WTC11 (cell line): ENCODE measurements at regions not wholly inside any gene's neighbourhood (a gene's known extent, or its start where the extent isn't known, plus 50 kb on each side); places are given as distances from the start of the nearest gene placed in this dataset.

Source experiments
- ATAC-seq: fragments of 200-7000 bp; cut with Tn5 transposase; 2 replicates; pipeline ENCODE4 v1.10.0; 2021; ENCODE audit warnings: mild to moderate bottlenecking, moderate library complexity
- CTCF ChIA-PET: fragments of 300-600 bp; sonication (Branson Sonifier 250); formaldehyde crosslinking; loops from one replicate; lab custom pipeline; 2021; ENCODE audit warnings: antibody characterized with exemption; lab: Charles Lee
- POLR2A ChIA-PET: fragments of 350-600 bp; sonication (Branson Sonifier 250); formaldehyde crosslinking; loops from one replicate; lab custom pipeline; 2021; ENCODE audit warnings: antibody characterized with exemption; lab: Charles Lee
- DNase-seq: peaks from one replicate; pipeline ENCODE4 v3.0.0; 2021; ENCODE audit warnings: low spot score
- H3K27ac Mint-ChIP-seq: 2 replicates; pipeline ENCODE4 v1.8.0; 2021; ENCODE audit warnings: mixed read lengths
- H3K27me3 Mint-ChIP-seq: 2 replicates; pipeline ENCODE4 v1.8.0; 2021; ENCODE audit warnings: low read depth, mild to moderate bottlenecking, moderate library complexity, mixed read lengths
- H3K36me3 Mint-ChIP-seq: 2 replicates; pipeline ENCODE4 v1.8.0; 2021; ENCODE audit warnings: mixed read lengths
- H3K4me1 Mint-ChIP-seq: 2 replicates; pipeline ENCODE4 v1.8.0; 2022; ENCODE audit warnings: mixed read lengths
- H3K4me3 Mint-ChIP-seq: 2 replicates; pipeline ENCODE4 v1.8.0; 2021; ENCODE audit warnings: mild to moderate bottlenecking, moderate library complexity, mixed read lengths
- H3K9me3 Mint-ChIP-seq: 2 replicates; pipeline ENCODE4 v1.8.0; 2021; ENCODE audit warnings: mixed read lengths
- JUN ChIP-seq: sonication (generic); formaldehyde crosslinking; IDR thresholded peaks from 2 replicates; pipeline ENCODE4 v1.8.0; 2023; ENCODE audit warnings: mild to moderate bottlenecking, missing genetic modification reagents
- TEAD1 ChIP-seq: sonication (generic); formaldehyde crosslinking; IDR thresholded peaks from 2 replicates; pipeline ENCODE4 v1.8.0; 2022; ENCODE audit warnings: mild to moderate bottlenecking, missing genetic modification reagents
- ZNF219 ChIP-seq: sonication (generic); formaldehyde crosslinking; IDR thresholded peaks from 2 replicates; pipeline ENCODE4 v1.8.0; 2023; ENCODE audit warnings: missing genetic modification reagents, mild to moderate bottlenecking, borderline replicate concordance
- ZNF317 ChIP-seq: sonication (generic); formaldehyde crosslinking; IDR thresholded peaks from 2 replicates; pipeline ENCODE4 v1.8.1; 2023; ENCODE audit warnings: low read depth, mild to moderate bottlenecking, moderate library complexity, missing genetic modification reagents, borderline replicate concordance
- TF ChIP-seq, protein P1 (sequence below): sonication (generic); formaldehyde crosslinking; IDR thresholded peaks from 2 replicates; pipeline ENCODE4 v1.8.0; 2022; ENCODE audit warnings: mild to moderate bottlenecking, missing genetic modification reagents
- TF ChIP-seq, protein P2 (sequence below): fragments of 250-450 bp; sonication (Bioruptor Pico); IDR thresholded peaks from 2 replicates; pipeline ENCODE4 v1.9.0; 2021; ENCODE audit warnings: mild to moderate bottlenecking
- TF ChIP-seq, protein P3 (sequence below): sonication (generic); formaldehyde crosslinking; IDR thresholded peaks from 2 replicates; pipeline ENCODE4 v1.8.1; 2023; ENCODE audit warnings: mild to moderate bottlenecking, missing genetic modification reagents
- TF ChIP-seq, protein P4 (sequence below): sonication (generic); formaldehyde crosslinking; IDR thresholded peaks from 2 replicates; pipeline ENCODE4 v1.8.0; 2022; ENCODE audit warnings: mild to moderate bottlenecking, missing genetic modification reagents

DNA sequence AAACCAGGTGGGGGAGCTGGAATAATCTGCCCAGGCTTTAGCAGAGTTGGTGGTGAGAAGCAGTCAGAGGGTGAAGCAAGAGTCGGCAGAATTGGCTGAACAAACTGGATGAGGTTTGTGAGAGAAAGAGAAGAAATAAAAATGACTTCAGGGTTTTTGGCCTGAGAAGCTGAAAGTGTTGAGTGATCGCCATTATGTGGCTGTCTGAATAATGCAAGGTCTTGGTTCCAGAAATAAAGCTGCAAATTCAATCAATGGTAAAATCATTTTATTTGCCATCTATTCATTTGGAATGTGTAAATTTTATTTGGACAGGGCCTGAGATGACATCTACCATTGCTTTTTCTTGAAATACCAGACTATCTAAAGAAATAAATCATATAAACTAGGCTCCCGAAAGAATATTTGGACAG is 50.4 kb upstream of the DAB2 start:
- H3K4me3 Mint-ChIP-seq: no peak overlapping the region
- H3K27ac Mint-ChIP-seq: no peak overlapping the region
- no peak for TF ChIP-seq TEAD1 (CRISPR knock-in tag)
- TF ChIP-seq, protein P1, sequence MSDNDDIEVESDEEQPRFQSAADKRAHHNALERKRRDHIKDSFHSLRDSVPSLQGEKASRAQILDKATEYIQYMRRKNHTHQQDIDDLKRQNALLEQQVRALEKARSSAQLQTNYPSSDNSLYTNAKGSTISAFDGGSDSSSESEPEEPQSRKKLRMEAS (CRISPR knock-in tag): no peak
- TF ChIP-seq, protein P2, sequence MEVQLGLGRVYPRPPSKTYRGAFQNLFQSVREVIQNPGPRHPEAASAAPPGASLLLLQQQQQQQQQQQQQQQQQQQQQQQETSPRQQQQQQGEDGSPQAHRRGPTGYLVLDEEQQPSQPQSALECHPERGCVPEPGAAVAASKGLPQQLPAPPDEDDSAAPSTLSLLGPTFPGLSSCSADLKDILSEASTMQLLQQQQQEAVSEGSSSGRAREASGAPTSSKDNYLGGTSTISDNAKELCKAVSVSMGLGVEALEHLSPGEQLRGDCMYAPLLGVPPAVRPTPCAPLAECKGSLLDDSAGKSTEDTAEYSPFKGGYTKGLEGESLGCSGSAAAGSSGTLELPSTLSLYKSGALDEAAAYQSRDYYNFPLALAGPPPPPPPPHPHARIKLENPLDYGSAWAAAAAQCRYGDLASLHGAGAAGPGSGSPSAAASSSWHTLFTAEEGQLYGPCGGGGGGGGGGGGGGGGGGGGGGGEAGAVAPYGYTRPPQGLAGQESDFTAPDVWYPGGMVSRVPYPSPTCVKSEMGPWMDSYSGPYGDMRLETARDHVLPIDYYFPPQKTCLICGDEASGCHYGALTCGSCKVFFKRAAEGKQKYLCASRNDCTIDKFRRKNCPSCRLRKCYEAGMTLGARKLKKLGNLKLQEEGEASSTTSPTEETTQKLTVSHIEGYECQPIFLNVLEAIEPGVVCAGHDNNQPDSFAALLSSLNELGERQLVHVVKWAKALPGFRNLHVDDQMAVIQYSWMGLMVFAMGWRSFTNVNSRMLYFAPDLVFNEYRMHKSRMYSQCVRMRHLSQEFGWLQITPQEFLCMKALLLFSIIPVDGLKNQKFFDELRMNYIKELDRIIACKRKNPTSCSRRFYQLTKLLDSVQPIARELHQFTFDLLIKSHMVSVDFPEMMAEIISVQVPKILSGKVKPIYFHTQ (CRISPR knock-in tag): no peak
- no peak for TF ChIP-seq JUN (CRISPR knock-in tag)
- TF ChIP-seq, protein P3, sequence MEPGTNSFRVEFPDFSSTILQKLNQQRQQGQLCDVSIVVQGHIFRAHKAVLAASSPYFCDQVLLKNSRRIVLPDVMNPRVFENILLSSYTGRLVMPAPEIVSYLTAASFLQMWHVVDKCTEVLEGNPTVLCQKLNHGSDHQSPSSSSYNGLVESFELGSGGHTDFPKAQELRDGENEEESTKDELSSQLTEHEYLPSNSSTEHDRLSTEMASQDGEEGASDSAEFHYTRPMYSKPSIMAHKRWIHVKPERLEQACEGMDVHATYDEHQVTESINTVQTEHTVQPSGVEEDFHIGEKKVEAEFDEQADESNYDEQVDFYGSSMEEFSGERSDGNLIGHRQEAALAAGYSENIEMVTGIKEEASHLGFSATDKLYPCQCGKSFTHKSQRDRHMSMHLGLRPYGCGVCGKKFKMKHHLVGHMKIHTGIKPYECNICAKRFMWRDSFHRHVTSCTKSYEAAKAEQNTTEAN (CRISPR knock-in tag): no peak
- TF ChIP-seq, protein P4, sequence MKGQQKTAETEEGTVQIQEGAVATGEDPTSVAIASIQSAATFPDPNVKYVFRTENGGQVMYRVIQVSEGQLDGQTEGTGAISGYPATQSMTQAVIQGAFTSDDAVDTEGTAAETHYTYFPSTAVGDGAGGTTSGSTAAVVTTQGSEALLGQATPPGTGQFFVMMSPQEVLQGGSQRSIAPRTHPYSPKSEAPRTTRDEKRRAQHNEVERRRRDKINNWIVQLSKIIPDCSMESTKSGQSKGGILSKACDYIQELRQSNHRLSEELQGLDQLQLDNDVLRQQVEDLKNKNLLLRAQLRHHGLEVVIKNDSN: no peak
- TF ChIP-seq ZNF317 (CRISPR knock-in tag): no peak
- TF ChIP-seq ZNF219: no peak
- TF ChIP-seq, all 79 proteins: peak for 0
- CTCF ChIA-PET: interaction anchor here (1.2 kb wide), 1 partner anchor 394 kb away, joined by 4 read pairs; no protein-coding TSS in a partner anchor
- ATAC-seq (no peak), DNase-seq (no peak)
- Mint-ChIP-seq H3K36me3 (no peaks in the 10 kb centered on the region), H3K27me3 (no peaks in the 10 kb centered on the region), H3K9me3 (peaks cover 4% of the 10 kb centered on the region; the same call in 1 of the 2 replicates), H3K4me1 (peaks cover 32% of the 10 kb centered on the region)
- POLR2A ChIA-PET: no interaction called here
